ENCODE measurements at regions not wholly inside any gene's neighbourhood (a gene's known extent, or its start where the extent isn't known, plus 50 kb on each side); places are given as distances from the start of the nearest gene placed in this dataset.
"Not testable (repeated sequence)": the region's sequence is repeated elsewhere in the genome, so short reads cannot be mapped to it uniquely, and the experiment has no call there.

DNA sequence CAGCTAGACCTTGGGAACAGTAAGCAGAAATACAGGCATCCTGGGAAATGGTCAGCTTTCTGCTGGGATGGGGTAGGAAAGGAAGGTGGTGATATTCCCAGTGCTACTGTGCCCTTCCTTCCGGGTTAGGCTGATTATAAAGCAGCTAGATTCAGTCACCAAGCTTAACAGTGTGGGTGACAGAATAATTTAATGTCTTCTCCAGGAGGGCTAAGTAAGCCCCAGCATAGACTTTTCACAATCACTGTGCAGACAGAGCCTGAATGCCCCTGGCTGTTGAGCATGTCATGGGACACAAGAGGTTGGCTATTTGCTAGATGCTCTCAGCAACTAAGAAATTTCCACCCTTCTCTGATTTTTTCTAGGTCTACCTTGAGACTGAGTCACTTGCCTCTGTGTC, 513.0 kb downstream of the TOX3 start:
- DNase-seq: no peak

DNA sequence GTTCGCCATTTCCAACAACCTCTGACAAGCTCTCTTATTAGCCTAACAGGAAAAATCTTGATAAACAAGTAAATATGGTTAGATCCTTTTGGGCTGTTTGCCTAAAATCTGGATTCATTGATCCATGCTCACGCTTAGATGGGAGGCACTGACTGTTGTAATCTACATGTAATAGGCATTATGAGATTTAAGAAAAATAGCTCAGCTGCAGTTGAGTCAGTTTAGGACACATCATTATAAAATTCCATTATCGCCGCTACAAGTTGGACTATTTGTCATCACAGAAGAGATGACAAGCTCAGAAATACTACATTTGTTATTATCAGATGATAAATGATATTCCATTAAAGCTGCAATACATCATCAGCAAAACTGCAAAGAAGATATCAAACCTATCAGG, 524.0 kb downstream of the TOX3 start:
- DNase-seq: no peak

DNA sequence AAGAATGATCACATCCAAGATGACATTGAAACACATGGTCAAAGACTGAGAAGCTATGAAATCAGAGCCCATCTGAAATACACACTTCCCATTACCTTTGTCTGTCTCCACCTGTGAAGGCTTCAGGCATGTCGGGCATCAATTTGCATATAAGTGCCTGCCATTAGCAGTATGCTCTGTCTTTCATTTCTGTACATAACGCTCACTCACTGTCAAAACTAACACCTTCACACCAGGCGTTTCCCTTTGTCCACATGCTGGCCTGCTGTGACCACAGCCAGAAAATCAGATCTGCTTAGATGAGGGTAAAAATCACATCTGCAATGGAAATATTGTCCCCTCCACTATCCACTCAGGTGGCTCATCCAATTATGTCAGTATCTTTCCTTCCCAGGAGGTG, 524.8 kb downstream of the TOX3 start:
- no peak for DNase-seq

DNA sequence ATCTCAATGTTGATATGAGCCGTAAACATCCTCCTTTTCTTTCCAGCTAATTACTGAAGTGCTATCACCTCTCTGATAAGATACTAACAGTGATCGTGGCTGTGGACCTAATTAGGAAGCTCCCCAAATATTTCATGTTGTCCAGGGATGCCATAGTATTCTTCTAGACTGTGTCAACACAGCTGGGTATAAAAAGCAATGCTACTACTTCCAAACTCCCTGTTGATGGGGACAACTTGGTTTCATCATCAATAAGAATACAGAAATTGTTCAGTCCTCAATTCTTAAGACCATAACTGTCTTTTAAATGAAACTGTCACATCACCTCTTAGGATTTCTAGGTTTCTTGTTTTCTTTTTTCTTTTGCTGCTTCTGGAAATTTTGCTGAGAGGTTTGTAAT, 530.6 kb downstream of the TOX3 start:
- no peak for DNase-seq

GRCh38 chr16:52005551-52005950, 541.4 kb downstream of the TOX3 start:
- no peak for DNase-seq

DNA sequence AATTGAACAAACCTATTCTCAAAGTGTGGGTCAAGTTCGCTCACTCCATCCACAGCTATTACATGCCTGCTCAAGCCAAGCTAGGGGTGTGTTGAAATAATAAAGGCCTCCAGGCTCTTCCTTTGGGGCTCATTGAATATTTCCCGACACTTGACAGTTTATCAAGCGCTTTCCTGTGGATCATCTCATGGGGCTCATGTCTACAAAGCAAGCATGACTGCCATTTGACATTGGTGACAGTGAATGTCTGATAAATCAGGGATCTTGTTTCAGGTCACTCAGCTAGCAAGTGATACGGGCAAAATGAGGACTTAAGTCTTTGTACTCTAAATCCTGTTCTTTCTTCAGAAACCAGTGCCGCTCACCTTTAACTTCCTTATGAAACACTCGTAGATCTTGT, 542.6 kb downstream of the TOX3 start:
- no peak for DNase-seq

DNA sequence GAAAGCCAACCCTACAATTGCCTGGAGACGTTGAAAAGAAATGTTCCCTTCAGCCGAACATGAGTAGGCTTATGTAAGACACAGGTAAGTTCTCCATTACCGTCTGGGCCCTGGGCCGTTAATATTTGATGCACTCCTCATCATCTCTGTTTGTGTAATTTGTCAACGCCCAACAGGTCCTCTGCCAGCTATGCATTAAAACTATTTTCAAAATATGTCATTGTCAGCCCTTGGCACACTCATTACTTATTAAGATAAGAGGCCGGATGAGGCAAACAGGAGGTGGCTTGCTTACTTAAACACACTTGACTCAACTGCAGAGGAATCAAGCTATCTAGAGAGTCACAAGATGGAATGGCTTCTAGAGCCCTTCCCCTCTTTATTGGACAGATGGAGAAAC, 544.9 kb downstream of the TOX3 start:
- DNase-seq: no peak

- DNase-seq: no peak
Observed at GRCh38 chr16:51996516-51996915, 550.4 kb downstream of the TOX3 start.

DNA sequence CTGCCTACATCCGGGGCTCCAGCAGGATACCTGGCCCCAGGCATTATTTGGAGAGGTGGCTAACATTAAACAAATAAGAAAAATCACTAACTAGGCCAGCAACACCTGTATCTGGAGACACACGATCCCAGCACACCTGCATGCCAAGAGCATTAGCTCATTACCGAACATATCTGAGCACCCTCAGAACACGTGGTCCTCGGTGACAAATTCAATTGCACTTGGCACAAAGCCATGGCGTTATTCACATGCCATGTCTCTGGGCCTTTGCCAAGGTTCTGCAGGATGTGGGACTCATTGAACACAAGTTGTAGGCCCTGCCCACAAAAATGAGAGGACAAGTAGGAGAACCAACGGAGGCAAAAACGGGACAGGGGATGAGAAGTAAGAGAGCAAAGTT, 552.3 kb downstream of the TOX3 start:
- DNase-seq: no peak

DNA sequence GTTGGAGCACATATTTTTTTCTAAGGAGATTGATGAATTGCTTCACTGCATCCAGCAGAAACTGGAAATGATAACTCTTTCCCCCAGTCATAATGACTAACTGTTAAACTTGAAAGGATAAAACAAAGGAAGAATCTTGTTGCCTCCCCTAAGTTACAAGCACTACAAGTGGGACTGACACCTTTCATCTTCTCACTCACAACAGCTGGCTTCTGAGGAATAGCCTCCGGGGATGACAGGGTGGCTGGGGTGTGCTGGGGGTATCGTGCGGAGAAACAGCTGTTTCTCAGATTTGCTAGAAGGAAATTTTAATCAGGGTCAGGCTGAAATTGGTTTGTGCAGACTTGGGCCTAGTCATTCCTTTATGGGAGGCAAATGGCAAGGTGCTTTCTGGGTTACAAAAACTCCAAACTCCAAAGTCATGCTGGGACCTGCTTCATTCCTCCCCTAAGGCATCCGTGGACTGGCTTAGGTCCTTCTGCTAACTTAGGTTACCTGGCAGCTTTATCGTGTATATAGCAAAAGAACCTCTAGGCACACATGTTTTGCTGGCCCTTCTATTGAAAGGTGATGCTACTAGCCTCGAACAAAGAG, 557.2 kb downstream of the TOX3 start:
- DNase-seq: no peak

- DNase-seq: no peak
Observed at GRCh38 chr16:51988977-51989376, 558.0 kb downstream of the TOX3 start.

- no peak for DNase-seq
Observed at GRCh38 chr16:51987519-51987918, 559.4 kb downstream of the TOX3 start.

DNA sequence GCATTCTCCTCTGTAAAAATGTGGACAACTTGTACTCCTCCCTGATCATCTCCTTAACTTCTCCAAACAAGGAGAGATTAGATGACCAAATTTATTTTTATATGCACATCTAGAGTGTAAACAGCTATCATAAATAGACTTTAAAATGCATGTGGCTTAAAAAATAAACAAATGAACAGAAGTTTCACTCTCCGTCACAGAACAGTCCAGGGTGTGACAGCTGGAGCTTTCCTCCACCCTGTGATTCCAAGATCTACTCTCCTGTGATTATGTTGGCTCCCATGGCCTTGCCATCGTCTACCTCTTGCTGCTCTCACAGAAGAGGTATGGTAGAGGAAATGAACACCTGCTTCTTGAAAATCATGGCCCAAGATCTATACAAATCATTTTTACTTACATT, 560.2 kb downstream of the TOX3 start:
- DNase-seq: no peak

DNA sequence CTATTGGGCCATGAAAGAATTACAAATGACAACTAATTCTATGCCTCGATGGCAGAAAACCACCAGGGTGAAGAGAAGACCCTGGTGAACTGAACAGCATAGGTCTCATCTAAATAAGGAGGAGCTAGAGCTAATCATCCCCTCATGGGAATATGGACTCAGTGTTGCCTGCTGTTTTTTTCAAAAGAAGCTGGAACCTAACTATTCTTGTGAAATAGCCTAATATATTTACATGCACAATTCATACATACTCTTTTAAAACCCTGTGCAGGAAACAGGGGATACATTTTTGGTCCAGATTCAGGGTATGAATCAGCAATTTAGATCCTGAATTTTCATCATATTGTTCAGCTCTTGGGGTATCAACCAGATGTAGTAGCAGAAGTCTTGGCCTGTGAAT, 560.6 kb downstream of the TOX3 start:
- no peak for DNase-seq

GRCh38 chr16:51985126-51985525, 561.8 kb downstream of the TOX3 start:
- no peak for DNase-seq

DNA sequence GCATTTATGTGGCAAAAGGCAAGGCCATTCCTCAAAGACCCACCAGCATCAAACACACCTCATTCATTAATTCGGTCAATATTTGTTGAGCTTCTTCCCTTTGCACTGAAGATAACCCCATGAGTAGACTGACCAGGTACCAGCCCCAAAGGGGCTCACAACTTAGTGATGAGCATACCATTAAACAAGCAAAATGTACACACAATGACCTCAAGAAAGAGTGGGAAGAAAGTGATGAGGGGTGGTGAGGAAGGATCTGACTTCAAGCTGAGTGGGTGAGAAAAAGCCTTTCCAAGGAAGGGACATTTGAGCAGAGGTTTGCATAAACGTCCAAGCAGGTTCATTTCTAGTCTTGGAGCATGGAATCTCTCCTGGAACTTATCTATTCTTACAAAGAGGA, 562.5 kb downstream of the TOX3 start:
- DNase-seq: no peak

DNA sequence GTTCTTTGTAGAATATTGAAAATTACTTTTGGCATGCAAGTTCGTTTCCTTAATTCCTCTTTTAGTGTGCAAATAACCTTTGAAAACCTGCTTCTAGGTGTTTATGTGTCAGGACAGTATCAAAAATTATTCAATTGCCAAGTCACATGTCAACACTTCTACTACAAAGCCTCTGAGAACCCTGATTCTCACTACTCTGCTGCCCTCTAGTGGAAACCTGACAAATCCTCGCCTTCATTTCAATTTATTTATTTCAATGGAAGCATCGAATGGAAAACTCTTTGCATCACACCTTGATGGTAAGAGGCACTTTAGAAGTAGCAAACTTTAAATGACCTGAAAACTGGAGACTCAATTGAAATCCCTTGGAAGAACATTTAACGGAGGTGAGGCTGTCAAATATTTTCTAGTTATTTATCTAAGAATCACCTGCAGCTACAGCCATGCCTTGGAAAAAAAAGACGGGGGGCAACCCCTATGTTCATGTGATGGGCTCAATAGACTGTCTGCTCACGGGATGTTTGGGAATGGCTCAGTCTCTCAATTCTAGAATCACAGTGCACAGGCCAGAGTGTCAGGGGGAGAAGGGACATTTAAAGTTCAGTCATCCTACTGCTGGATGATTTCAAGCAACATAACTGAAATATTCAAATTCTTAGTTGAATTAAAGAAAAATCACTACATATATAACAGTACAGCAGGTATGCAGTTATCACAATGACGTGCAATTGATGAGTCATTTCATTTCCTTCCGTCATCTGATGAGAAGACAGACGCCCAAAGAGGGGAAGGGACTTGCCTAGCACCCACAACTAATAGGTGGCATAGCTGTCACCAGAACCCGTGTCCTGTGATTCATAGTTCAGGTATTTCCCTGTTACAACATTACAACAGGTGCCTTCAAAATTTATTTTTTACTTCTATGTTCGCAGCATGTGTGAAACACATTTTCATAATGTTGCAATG, 563.9 kb downstream of the TOX3 start:
- no peak for DNase-seq

DNA sequence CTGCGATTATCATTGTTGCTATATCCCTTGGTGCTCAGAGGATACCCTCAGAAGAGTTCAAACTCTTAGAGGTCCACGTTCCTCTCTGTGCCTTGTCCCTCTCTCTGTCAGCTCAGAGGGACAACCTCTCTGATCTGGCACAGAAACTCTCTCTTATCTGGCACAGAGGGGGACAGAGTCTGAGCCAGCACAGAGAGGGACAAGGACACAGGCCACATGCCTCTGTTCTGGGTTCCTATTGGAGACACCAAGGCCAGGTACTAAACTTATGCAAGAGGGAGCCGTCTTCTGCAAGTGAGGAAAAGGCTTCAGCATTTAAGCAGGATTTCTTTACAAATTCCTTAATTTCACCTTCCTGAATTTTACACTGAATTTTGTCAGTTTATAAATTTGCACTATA, 565.2 kb downstream of the TOX3 start:
- DNase-seq: no peak

DNA sequence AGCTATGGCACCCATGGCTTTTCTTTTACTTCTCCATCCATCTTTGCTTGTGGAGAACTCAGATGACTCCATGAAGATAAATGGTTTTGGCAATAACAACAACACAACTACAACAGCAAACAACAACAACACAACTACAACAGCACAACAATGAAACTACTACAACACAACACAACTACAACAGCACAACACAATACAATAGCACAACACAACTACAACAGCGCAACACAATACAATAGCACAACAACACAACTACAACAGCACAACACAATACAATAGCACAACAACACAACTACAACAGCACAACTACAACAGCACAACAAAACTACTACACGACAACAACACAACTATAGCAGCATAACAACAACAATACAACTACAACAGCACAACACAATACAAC, 569.4 kb downstream of the TOX3 start:
- DNase-seq: not testable (repeated sequence)

DNA sequence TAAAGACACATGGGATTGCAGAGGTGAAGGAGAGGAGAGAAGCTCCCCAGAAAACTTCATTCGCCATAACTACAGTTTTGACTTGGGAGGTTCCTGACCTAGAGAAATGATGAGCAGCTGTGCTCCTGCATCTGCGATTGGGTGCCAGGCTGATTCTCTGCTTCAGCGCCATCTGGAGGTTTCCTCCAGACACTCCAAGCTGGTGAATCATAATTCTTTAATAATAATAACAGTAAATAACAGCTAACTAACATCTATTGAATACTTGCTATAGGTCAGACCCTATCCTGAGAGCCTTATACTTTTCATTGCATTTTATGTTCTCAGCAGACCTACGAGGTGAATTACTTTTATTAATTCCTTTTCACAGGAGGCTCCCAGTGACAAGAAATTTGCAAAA, 575.8 kb downstream of the TOX3 start:
- no peak for DNase-seq

DNA sequence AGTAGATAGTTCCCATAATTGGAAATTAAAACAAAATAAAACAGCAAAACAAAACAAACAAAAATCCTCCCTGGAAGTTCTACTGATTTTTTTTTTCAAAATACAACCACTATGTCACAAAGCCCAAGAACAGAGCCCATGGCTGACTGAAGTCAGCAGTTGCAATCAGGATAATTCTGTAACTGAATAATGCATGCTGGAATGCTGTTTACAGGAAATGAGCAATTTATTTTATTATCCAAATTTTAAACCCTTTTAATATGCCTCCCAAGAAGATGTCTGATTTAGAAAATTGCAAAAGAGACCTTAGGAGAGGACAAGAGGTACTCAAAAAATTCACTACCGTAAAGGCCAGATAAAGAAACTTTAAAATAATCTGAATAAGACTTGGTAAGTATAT, 578.2 kb downstream of the TOX3 start:
- no peak for DNase-seq

DNA sequence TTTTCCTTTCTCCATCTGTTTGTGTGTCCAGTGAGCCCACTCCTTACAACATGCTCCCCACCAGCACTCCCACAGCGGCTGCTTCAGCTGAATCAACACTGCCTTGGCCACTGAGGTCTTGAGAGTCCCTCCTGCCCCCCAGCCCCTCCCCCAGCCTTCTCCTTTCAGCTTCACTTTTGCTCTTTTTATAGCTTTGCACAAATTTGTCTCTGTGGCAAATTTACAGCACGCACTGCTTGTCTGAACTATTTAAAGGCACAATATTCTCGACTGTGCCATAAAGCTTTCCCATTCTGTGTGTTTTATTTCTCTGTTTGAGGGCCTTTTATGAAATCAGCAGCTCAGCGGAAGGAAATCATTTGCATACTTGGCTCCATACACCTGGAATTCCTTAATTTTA, 579.3 kb downstream of the TOX3 start:
- DNase-seq: no peak

- no peak for DNase-seq
Observed at GRCh38 chr16:51960931-51961330, 586.0 kb downstream of the TOX3 start.

DNA sequence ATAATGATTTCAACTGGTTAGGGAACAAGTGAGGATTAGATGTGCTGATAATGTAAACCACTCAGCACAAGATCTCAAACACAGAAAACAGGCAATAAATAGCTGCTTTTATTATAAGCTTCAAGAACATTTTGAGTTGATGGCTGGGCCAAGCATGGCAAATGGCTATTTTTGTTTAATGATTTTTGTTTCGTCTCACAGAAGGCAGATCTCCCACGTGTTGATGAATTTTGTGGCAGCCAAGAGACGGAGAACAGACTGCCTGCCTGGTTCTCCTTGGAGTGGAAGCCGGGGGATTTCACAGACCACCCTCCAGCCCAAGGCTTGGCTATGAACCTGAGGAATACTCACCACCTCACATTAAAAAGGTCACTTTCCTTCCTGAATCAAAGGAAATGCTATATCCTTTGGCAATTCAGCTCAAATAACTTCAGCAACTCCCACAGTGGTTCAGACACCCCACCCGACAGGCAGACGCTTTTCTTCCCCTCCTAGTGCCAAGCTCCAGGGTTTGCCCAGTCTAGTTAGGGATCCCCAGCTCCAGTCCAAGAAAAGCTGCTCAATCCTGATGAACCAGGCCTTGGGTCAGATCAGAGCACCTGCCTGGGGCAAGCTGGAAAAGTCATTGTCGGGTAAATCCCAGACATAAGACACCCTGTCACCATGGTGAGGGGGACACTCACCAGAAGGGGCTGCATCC, 593.5 kb downstream of the TOX3 start:
- DNase-seq: no peak

Measured in activated naive CD4-positive, alpha-beta T cell (primary cell).